Amygdala (tissue), 56 donors: ENCODE measurements at regions not wholly inside any gene's neighbourhood (a gene's known extent, or its start where the extent isn't known, plus 50 kb on each side); places are given as distances from the start of the nearest gene placed in this dataset.

Experiments
- DNase-seq, 56 donors: peaks; one replicate each; lab custom pipeline; 2025; lab: John Stamatoyannopoulos, UW

DNA sequence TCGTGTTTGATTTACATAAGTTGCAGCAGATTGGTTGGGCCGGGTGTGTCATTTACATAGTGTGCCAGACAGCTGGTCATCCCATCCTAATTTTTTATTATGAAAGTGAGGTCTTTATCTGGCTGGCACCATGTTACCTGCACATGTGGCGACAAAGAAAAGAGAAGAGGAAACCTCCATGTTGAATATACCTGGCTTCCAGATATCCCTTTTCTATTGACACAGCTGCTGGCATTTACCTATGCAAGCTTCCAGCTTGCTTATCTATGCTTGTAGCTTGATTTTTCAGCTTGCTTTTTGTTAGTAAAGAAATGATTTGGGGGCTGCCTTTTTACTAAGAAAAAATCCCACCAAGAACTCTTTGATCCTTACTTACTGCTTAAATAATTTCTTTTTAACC lies 681.3 kb upstream of the SLITRK1 start:
- DNase-seq: no peak

DNA sequence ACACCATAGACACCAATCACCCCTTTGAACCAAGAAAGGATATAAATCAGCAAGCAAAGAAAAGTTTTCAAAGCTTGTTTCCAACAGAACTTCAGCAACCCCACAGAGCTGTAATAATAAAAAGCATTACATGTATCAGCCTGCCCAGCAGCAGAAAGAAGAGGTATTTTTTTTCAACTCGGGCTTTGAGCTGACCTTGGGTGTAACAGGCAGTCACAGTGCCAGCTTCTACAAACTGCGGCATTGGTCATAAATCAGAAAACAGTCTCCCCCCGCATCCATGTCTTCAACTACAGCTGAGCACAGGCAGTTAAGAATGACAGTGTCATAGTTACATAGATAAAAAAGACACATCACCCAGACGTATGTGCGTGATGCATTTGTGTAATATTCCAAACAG lies 671.0 kb upstream of the SLITRK1 start:
- no peak for DNase-seq

DNA sequence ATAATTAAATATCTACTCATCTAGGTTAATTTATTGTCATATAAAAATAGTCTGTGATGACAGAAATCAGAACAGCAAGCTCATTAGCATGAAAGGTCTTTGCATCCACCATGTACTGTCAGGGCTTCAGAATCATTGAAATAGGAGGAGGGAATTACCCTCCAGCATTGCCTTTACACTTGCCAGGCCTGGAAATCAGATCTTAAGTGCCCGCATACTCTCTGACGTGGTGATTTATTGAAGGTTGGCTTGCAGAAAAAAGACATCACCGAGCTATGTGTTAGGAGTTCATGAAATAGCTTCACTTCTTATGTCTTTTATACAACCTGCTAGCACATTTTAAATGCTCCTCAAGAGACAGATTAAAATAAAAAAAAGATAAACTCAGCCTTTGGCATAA lies 661.7 kb upstream of the SLITRK1 start:
- DNase-seq: no peak

DNA sequence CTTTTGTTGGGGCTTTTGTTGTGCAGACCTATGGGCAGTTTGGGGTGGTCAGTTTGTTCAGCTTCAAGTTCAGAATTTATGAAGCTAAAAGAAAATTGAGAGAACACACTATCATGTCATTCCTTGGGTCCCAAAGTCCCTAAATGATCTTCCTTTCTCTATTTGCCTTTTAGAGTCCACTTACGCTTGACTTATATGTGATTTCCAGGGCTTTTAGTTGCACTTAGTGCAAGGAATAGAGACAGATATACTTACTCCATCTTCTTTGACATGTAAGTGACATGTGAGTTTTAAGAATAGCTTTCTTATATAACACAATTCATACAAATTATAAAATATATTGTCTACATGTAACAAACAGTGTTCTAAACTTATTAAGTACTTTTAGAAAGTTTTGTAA lies 660.1 kb upstream of the SLITRK1 start:
- DNase-seq: no peak

DNA sequence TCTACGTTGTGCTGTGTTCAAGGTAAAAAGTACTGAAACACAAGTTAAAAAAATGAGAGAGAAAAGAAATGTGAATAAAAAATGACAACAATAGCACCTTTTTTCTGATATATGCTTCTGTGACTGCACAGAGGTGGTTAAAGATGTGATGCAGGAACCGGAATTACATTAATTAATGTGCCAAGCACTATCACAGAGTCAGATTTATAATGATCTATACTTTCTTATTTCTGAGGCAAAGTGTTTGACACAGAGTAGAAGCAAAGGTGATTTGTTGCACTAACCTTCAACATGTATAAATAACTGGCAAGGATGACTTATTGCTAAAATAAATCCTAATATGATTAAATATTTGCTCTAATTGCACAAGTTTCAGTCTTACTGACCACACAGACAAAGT lies 654.6 kb upstream of the SLITRK1 start:
- no peak for DNase-seq

DNA sequence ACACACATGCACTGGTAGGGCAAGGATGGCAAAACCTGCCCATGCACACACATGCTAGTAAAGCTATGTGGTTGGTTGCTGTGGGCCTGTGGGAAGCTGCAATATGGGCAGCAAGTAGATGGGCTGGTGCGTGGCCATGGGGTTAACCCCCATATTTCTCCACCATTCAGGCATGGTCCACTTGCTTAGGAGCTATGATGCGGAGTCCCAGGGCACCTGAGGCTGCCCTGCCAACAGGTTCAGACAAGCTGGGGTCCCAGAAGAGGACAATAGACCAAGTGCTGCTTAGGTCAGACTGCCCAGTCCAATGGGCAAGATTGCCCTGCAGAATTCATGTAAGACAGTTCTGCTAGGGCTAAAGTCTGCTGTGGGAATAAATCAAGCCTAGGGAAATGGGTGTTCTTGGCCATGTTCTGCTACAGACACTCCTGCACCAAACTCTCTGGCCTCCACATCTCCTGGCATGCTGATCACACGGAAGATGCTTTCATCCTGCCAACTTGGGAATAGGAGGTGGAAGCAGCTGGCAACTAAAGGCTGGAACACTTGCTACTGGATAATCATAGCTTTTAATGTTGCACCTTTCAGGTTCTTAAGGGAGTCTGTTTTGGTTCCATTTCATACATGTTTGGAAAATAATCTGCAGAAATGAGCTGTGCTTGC lies 646.3 kb upstream of the SLITRK1 start:
- DNase-seq: no peak

DNA sequence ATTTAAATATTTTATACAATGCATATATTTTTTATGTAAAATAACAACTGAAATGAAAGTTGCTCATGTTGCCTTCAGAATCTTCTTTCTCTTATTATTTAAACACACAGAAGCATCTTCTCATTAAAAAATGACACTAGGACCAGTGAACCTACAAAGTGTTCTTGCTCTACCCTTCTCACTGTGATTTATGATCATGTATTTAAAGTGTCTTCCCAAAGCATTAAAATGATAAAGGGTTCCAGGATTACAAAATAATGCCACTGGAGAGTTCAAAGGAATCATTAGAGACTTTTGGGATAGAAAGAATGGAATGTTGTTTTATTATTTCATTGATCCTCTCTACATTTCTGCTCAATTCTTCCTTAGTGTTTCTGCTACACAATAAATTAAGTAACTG lies 643.6 kb upstream of the SLITRK1 start:
- no peak for DNase-seq

DNA sequence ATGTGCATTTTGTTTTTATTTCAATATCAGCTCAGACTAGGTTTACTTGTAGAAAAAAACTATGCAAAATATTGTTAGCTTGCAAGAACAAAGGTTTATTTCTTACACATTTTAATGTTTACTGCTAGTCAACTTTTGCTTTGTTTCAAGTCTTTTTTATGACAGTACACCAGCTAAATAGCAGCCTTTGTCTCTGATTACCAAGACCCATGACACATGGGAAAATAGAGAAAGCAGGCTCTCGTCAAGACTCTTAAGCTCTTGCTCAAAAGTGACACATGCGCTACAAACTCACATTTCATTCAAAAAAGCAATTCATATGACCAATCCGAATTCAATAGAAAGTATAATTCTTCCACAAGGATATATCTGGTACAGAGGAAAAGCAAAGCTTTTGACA lies 642.3 kb upstream of the SLITRK1 start:
- no peak for DNase-seq

DNA sequence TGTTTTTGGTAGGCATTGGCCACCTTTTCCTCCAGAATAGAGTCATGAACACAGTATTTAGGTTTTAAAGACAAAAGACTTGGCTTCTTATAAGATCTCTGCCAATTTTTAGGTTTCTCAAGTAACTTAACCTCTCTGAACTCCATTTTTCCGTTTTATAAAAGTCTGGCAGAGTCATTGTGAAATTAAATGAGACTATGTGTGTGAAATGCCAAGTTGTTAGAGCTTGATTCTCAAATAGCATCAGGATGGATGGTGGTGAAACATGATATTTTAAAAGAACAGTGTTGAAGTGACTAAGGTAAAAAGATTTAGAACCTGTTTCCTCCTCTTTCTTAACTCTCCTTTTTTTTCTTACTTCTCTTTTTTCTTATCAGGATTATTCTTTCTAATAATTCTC lies 617.7 kb upstream of the SLITRK1 start:
- DNase-seq: no peak

DNA sequence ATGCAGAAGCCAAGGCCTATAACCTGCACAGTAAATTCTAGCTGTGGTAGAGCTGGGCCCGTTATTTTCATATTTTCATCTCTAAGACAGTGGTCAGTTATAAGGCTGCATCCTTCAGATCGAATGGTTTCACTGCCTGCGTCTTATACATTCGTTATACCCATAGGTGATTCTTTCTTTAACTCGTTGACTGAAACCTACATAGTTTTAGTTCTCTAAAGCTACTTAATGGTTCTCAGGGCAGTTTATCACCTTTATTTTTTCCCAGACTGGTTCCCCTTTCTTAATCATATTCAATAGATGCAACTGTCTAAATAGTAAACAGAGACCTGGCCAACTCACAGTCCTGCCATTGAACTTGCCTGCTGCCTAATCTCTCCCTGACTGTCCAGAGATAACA lies 615.3 kb upstream of the SLITRK1 start:
- no peak for DNase-seq

DNA sequence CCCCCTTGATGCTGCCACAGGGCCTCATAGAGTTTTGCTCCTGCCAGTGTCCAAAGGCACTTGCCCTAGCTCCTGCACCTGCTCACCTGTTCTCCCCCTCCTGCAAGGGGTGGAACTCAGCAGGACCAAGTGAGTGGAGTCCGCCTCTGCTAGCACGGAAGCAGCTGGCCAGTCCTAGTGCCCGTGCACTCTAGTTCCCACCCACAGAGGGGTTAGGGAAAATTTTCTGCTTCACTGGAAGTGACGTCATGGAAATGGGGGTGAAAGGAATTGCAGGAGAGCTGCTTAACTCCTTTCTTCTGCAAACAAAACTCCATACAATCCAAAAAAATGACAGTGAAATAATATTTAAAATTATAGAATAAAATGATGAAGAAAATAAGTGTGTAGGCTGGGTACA lies 609.7 kb upstream of the SLITRK1 start:
- no peak for DNase-seq

DNA sequence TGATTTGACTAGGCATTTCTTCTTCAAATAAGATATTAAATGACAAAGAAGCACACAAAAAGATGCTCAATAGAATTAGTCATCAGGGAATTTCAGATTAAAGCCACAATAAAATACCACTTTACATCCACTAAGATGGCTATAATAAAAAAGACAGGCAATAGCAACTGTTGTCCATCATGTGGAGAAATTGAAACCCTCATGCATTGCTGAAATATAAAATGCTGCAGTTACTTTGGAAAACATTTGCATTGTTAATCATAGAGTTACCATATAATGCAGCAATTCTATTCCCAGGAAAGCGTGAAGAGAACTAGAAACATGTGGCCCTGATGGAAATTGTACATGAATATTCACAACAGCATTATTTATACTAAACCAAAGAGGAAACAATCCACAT lies 605.5 kb upstream of the SLITRK1 start:
- DNase-seq: no peak

DNA sequence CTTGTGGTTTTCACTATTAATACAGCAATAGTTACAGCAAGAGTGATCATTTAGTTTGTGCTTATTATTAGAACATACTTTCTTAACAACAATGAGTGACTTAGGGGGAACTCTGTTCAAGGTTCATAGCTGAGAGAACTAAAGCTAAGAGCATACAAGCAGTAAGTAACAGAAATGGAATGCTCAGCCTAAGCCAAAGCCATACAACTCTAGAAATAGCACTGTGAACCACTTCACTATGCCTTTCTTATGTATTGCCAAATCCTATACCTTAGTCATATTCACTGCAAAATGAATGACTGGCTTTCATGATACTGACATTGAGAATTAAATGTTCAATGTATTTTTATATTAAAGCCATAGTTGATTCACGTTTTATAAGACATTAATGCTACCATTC lies 599.7 kb upstream of the SLITRK1 start:
- no peak for DNase-seq

DNA sequence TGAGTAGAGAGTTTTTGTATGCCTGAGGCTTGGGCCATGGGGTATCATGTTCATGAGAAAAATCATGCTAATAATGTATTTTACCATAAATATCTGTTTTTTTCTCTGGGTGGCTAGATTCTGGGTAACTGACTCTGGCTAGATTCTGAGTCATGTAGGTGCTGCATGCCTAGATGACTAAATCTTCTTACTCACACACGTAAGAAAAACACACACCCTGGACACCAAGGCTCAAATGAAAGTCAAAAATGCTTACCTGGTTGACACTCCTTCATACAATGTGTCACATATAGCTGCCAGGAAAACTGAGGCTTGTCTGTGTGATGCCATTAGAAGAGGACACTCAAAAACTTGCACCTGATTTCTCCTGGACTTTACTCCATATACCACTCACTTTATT lies 597.4 kb upstream of the SLITRK1 start:
- DNase-seq: no peak

DNA sequence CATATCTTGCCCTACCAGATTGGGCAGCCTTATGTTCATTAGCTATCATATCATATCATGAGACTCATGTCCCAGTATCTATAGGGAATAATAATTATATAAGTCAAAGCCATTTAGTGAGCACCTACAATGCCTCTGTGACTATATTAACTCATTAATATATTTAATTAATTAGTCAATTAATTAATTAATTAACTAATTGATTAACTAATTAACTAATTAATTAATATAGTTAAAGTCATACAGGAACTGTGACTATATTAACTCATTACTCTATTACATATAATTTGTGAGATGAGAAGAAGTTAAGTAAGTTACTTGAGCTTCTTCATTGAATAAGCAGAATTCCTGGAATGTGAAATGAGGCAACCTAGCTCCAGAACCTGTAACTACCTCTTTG lies 588.3 kb upstream of the SLITRK1 start:
- DNase-seq: no peak

DNA sequence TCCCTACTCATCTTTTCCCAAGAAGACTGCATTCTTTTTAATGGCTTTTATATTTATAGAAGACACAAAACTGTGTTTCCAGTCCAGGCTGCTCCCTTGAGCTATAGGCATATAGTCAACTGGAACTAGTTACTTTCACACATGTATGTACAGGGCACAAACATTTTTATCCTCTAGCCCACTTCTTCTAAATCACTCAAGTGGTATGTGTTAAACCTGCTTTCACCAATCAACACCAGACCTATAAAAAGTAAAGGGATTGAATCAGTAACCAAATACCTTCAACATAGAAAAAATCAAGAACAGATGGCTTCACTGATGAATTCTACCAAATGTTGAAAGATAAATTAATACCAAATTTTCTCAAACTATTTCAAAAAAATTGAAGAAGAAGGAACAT lies 584.2 kb upstream of the SLITRK1 start:
- DNase-seq: no peak

DNA sequence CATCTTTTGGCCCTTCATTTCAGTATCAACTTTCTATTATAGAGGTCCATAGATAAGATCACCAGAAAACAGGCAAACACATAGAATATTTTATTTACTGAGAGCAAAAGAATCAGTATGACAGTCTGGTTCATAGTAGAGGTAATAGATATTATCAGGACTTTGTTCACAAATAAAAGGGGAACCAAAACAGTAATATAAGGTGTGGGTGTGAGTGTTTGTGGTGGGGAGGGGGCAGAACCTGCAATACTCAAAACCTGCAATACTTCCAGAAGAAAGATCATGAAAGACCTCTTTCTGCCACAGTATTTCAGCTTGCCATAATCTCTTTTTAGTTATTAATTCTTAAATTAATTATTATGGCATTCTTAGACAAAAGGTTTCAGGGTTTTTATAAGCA lies 578.7 kb upstream of the SLITRK1 start:
- DNase-seq: no peak

DNA sequence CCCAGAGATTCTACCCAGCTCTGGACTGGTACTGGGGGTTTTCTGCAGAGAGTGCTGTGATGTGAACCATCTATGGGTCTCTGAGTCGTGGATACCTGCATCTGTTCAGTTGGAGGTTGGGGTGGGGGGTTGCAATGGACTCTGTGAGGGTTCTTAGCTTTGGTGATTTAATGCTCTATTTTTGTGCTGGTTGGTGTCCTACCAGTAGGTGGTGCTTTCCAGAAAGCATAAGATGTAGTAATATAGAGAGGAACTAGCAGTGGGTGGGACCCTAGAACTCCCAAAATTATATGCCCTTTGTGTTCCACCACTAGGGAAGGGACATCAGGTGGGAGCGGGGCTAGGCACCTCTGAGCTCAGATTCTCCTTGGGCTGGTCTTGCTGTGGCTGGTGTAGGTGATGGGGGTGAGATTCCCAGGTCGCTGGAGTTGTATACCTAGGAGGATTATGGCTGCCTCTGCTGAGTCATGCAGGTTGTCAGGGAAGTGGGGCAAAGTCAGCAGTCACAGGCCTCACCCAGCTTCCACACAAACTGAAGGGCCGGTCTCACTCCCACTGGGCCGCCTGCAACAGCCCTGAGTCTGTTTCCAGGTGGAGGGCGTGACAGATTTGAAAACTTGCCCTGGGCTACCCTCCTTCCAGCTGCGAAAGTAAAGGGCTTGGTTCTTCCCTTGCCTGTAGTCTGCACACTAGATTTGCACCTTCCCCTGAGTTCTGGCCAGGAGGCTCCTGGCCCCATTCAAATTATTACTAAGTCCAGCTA lies 573.0 kb upstream of the SLITRK1 start:
- no peak for DNase-seq

DNA sequence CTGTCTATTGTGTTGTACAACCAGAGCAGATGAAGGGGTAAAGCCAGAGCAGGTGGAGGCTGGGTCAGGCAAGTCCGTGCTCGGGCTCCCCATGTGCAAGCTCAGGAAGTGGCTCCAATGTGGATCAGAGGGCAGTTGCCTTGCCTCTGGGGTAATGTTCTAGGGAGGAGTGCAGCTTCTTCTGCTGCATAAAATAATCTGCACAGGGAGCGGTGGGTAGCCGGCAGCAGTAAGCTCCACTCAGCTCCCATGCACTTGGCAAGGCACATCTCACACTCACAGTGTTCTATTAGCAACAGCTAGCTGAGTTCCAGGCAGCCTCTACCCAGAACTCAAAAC lies 565.3 kb upstream of the SLITRK1 start:
- no peak for DNase-seq

DNA sequence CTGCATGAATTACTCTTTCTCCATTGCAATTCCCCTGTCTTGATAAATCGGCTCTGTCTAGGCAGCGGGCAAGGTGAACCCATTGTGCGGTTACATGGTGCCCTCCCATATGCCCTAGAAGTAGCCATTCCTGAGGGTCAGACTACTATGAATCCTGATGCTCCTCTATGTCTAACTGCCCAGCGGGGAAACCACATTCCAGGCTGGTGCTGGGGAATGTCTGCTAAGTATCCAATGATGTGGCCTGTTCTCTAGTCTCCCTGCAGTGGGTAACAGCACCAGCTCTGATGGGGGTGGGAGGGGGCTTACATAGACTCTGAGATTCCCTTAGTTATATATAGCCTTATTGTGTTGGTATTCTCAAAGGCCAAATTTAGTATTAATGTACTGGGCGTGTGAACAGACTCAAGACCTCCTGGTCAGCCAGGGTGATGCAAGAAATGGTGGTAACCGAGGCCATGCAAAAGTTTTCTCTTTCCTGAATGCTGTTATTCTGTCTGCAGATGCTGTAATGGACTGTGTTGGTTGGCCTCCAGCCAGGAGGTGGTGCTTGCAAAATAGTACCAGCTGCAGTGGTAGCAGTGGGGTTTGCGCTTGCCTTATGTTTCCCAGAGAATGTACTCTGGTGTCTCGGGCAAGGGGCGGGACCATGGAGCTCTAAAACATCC lies 564.8 kb upstream of the SLITRK1 start:
- no peak for DNase-seq

DNA sequence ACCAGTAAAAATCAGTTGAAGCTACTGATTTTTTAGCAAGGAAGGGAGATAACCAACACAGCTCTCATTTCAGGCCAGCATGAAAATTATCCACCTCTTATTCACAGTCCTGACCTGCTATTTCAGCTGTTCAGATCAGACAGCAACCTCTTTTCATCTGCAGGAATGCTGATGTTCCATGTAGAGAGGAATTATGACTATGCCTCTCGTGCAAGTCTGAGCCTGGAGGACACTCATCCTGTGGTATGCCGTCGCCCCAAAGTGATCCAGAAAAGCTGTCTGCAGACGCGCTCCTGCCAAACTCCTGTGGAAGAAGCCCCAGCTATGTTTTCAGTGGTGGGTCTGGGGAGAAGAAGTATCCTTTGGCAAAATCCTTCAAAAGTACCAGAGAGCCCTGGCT lies 563.5 kb upstream of the SLITRK1 start:
- no peak for DNase-seq

DNA sequence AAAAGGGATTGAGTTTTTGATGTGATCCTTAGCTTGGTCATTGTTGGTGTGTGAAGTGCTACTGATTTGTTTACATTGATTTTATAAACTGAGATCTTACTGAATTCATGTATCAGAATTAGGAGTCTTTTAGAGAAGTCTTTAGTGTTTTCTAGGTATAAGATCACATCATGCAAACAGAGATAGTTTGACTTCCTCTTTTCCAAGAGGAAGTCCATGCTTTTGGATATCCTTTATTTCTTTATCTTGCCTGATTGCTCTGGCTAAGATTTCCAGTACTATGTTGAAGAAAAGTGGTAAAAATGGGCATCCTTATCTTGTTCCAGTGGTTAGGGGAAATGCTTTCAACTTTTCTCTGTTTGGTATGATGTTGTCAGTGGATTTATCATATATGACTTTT lies 561.2 kb upstream of the SLITRK1 start:
- DNase-seq: no peak
